IMR-90 (cell line): ENCODE measurements at regions not wholly inside any gene's neighbourhood (a gene's known extent, or its start where the extent isn't known, plus 50 kb on each side); places are given as distances from the start of the nearest gene placed in this dataset.

Experiments
- ATAC-seq: fragments of 200-7000 bp; cut with Tn5 transposase; 2 replicates; pipeline ENCODE4 v1.9.1; 2020; ENCODE audit warnings: low read depth, mild to moderate bottlenecking, moderate library complexity
- BruUV-seq: library from RNA; stranded (reverse); fragments of 400-500 nt; replicated peaks from 2 replicates; lab custom pipeline; 2021; lab: Mats Ljungman, UMichigan
- CTCF ChIA-PET: fragments of 300-600 bp; formaldehyde crosslinking; extraction: SDS; loops from one replicate; lab custom pipeline; 2021; ENCODE audit warnings: antibody characterized with exemption; lab: Yijun Ruan, JAX
- POLR2A ChIA-PET: fragments of 300-600 bp; sonication (Branson Sonifier 250); formaldehyde crosslinking; loops from one replicate; lab custom pipeline; 2022; ENCODE audit warnings: antibody characterized with exemption; ENCODE audit not compliant: unreplicated experiment; lab: Charles Lee
- DNase-seq: peaks from one replicate; pipeline ENCODE4 v3.0.0; 2013
- H2AFZ ChIP-seq: replicated peaks from 2 replicates; pipeline ENCODE3; 2013; ENCODE audit warnings: low read length, mild to moderate bottlenecking; ENCODE audit not compliant: poor library complexity
- H2AK5ac ChIP-seq: 2 replicates; pipeline ENCODE4 v1.6.1; 2013; ENCODE audit warnings: low read depth, low read length, inconsistent platforms
- H2AK9ac ChIP-seq: replicated peaks from 2 replicates; pipeline ENCODE3; 2013; ENCODE audit warnings: mild to moderate bottlenecking, low read depth, low read length, moderate library complexity; ENCODE audit not compliant: poor library complexity
- H2BK120ac ChIP-seq: 2 replicates; pipeline ENCODE4 v1.6.1; 2013; ENCODE audit warnings: low read depth, low read length, inconsistent platforms
- H2BK15ac ChIP-seq: 3 replicates; pipeline ENCODE4 v1.6.1; 2013; ENCODE audit warnings: low read depth, low read length, inconsistent platforms
- H2BK20ac ChIP-seq: 2 replicates; pipeline ENCODE4 v1.6.1; 2013; ENCODE audit warnings: low read depth, mild to moderate bottlenecking, inconsistent platforms, low read length, moderate library complexity
- H2BK5ac ChIP-seq: 2 replicates; pipeline ENCODE4 v1.6.1; 2013; ENCODE audit warnings: mild to moderate bottlenecking, low read depth, low read length, inconsistent platforms; ENCODE audit not compliant: poor library complexity, severe bottlenecking
- H3K14ac ChIP-seq: replicated peaks from 2 replicates; pipeline ENCODE4 v1.6.1; 2013; ENCODE audit warnings: low read depth, low read length, inconsistent platforms
- H3K18ac ChIP-seq: 2 replicates; pipeline ENCODE4 v1.6.1; 2013; ENCODE audit warnings: low read depth, low read length, control low read depth
- H3K23ac ChIP-seq: 2 replicates; pipeline ENCODE4 v1.6.1; 2013; ENCODE audit warnings: low read depth, low read length, inconsistent platforms
- H3K27ac ChIP-seq: 2 replicates; pipeline ENCODE4 v1.5.1; 2013; ENCODE audit warnings: mild to moderate bottlenecking, control low read depth, low read length; ENCODE audit not compliant: insufficient read depth
- H3K27me3 ChIP-seq: 2 replicates; pipeline ENCODE4 v1.6.1; 2013; ENCODE audit warnings: low read length; ENCODE audit not compliant: control insufficient read depth, insufficient read depth
- H3K36me3 ChIP-seq: 2 replicates; pipeline ENCODE4 v1.6.1; 2013; ENCODE audit warnings: low read length, mixed read lengths; ENCODE audit not compliant: control insufficient read depth, insufficient read depth
- H3K4ac ChIP-seq: 2 replicates; pipeline ENCODE4 v1.6.1; 2013; ENCODE audit warnings: low read depth, low read length, inconsistent platforms
- H3K4me1 ChIP-seq: 2 replicates; pipeline ENCODE4 v1.6.1; 2013; ENCODE audit warnings: low read length, mixed read lengths; ENCODE audit not compliant: control insufficient read depth, insufficient read depth
- H3K4me2 ChIP-seq: 2 replicates; pipeline ENCODE4 v1.6.1; 2013; ENCODE audit warnings: low read depth, mild to moderate bottlenecking, control low read depth, low read length, moderate library complexity
- H3K4me3 ChIP-seq: 2 replicates; pipeline ENCODE4 v1.5.1; 2013; ENCODE audit warnings: low read depth, mild to moderate bottlenecking, control low read depth, low read length, moderate library complexity; ENCODE audit not compliant: insufficient read depth
- H3K56ac ChIP-seq: 2 replicates; pipeline ENCODE4 v1.6.1; 2013; ENCODE audit warnings: low read length, inconsistent platforms; ENCODE audit not compliant: insufficient read depth; ENCODE audit errors: extremely low read depth
- H3K79me1 ChIP-seq, 2 experiments: 2 replicates each; pipeline ENCODE4 v1.6.1; 2013; ENCODE audit warnings: low read length in 2 of 2, inconsistent platforms in 1 of 2, low read depth in 1 of 2
- H3K9ac ChIP-seq: 2 replicates; pipeline ENCODE4 v1.6.1; 2013; ENCODE audit warnings: low read depth, low read length, control low read depth
- H3K9me1 ChIP-seq: 2 replicates; pipeline ENCODE4 v1.6.1; 2013; ENCODE audit warnings: low read length, inconsistent platforms; ENCODE audit not compliant: insufficient read depth
- H3K9me3 ChIP-seq: 2 replicates; pipeline ENCODE4 v1.6.1; 2013; ENCODE audit warnings: low read length; ENCODE audit not compliant: control insufficient read depth, insufficient read depth
- H4K20me1 ChIP-seq: 2 replicates; pipeline ENCODE4 v1.6.1; 2013; ENCODE audit warnings: low read length, inconsistent platforms; ENCODE audit not compliant: insufficient read depth
- H4K5ac ChIP-seq: 2 replicates; pipeline ENCODE4 v1.6.1; 2013; ENCODE audit warnings: mild to moderate bottlenecking, low read depth, low read length, control low read depth
- H4K8ac ChIP-seq, 2 experiments: 2 replicates each; pipeline ENCODE4 v1.6.1; 2013; ENCODE audit warnings: low read depth in 2 of 2, low read length in 2 of 2, control low read depth in 1 of 2, inconsistent platforms in 1 of 2
- H4K91ac ChIP-seq: 2 replicates; pipeline ENCODE4 v1.6.1; 2013; ENCODE audit warnings: low read depth, low read length, inconsistent platforms; ENCODE audit not compliant: insufficient read depth
- CEBPB ChIP-seq: IDR thresholded peaks from 2 replicates; pipeline ENCODE4 v1.6.1; 2012; ENCODE audit warnings: low read depth, low read length, improper control_type of control experiment
- CHD1 ChIP-seq: IDR thresholded peaks from 2 replicates; pipeline ENCODE4 v1.6.1; 2012; ENCODE audit warnings: low read depth, low read length, improper control_type of control experiment
- FOS ChIP-seq: fragments of 150-350 bp; IDR thresholded peaks from 2 replicates; pipeline ENCODE4 v1.6.1; 2016; ENCODE audit warnings: low read depth, low read length
- MAFK ChIP-seq: IDR thresholded peaks from 2 replicates; pipeline ENCODE4 v1.6.1; 2012; ENCODE audit warnings: low read depth, low read length, improper control_type of control experiment
- MAZ ChIP-seq: IDR thresholded peaks from 2 replicates; pipeline ENCODE4 v1.6.1; 2012; ENCODE audit warnings: low read depth, mild to moderate bottlenecking, low read length, improper control_type of control experiment, moderate library complexity, borderline replicate concordance
- MXI1 ChIP-seq: IDR thresholded peaks from 2 replicates; pipeline ENCODE4 v1.6.1; 2012; ENCODE audit warnings: low read depth, mild to moderate bottlenecking, low read length, moderate library complexity, borderline replicate concordance
- NFE2L2 ChIP-seq: fragments of 150-350 bp; IDR thresholded peaks from 2 replicates; pipeline ENCODE4 v1.6.1; 2016; ENCODE audit warnings: low read depth, mild to moderate bottlenecking, low read length
- POLR2A ChIP-seq: IDR thresholded peaks from 2 replicates; pipeline ENCODE4 v1.6.1; 2012; ENCODE audit warnings: mild to moderate bottlenecking, low read depth, low read length
- RAD21 ChIP-seq: IDR thresholded peaks from 2 replicates; pipeline ENCODE4 v1.6.1; 2012; ENCODE audit warnings: low read length, improper control_type of control experiment
- RCOR1 ChIP-seq: IDR thresholded peaks from 2 replicates; pipeline ENCODE4 v1.6.1; 2012; ENCODE audit warnings: mild to moderate bottlenecking, low read length, improper control_type of control experiment; ENCODE audit not compliant: insufficient replicate concordance
- RFX5 ChIP-seq: IDR thresholded peaks from 2 replicates; pipeline ENCODE4 v1.8.0; 2012; ENCODE audit warnings: low read depth, mild to moderate bottlenecking, low read length, moderate library complexity
- SMC3 ChIP-seq: fragments of 150-350 bp; IDR thresholded peaks from 2 replicates; pipeline ENCODE4 v1.6.1; 2016; ENCODE audit warnings: low read depth, mild to moderate bottlenecking, antibody characterized with exemption, low read length, moderate library complexity
- WGBS, 2 experiments: methylation state at CpG; one replicate each; pipeline versions ENCODE4 v1.1.5 to v1.1.7; 2013; ENCODE audit warnings: missing lambda C conversion rate in 2 of 2; ENCODE audit not compliant: insufficient read length in 1 of 2; ENCODE audit errors: extremely low coverage in 2 of 2; 5-methylcytosine and 5-hydroxymethylcytosine counted together
- dilution Hi-C: fragments of 300-500 bp; cut with HindIII; formaldehyde crosslinking; loops from one replicate; pipeline ENCODE4 v1.14.3; 2018; ENCODE audit warnings: low sequenced_read_pairs; ENCODE audit not compliant: unreplicated experiment
- in situ Hi-C: fragments of 300-500 bp; cut with MboI; formaldehyde crosslinking; loops from 3 replicates; pipeline ENCODE4 v1.14.3; 2019; ENCODE audit warnings: low sequenced_read_pairs, inconsistent platforms, mixed read lengths
- intact Hi-C: fragments of 100-400 bp; cut with micrococcal nuclease; formaldehyde crosslinking; loops from 2 replicates; pipeline ENCODE4 v1.10.0; 2022
- TF ChIP-seq, protein P1 (sequence below): conservative IDR thresholded peaks from 2 replicates; pipeline ENCODE4 v1.5.1; 2012; ENCODE audit warnings: mild to moderate bottlenecking, low read depth, low read length, improper control_type of control experiment
- TF ChIP-seq, protein P2 (sequence below): fragments of 150-350 bp; IDR thresholded peaks from 2 replicates; pipeline ENCODE4 v1.6.1; 2016; ENCODE audit warnings: low read depth, mild to moderate bottlenecking, low read length, moderate library complexity, borderline replicate concordance
- TF ChIP-seq, protein P3 (sequence below): fragments of 150-350 bp; IDR thresholded peaks from 2 replicates; pipeline ENCODE4 v1.6.1; 2017; ENCODE audit warnings: mild to moderate bottlenecking, antibody characterized with exemption, low read length, low read depth

DNA sequence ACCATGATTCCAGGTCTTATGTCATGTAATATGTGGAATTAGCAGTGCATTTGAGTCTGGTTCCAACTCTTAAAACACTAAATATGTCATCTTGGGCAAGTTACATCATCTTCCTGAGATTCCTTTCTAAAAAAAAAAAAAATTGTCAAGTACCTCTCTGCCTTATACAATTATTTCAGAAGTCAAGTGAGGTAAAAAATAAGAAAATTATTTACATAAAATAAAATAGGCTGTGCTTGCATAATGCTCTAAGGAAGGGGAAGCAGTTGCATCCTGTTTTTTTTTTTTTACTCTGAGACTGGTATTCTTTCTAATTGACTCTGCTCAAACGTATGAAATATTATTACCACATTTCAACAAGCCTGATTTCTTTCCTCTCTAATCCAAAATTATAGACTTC is 55.1 kb upstream of the SEMA3A start:
- WGBS, 2 experiments: no CpG with 5 or more reads among the region's 1 CpG
- intact Hi-C loops (no loop called here), in situ Hi-C loops (no loop called here), dilution Hi-C loops (no loop called here)
- H2BK120ac ChIP-seq: no peak overlapping the region
- no peak for TF ChIP-seq POLR2A
- no peak for TF ChIP-seq CEBPB
- no peak for TF ChIP-seq CHD1
- TF ChIP-seq, protein P1, sequence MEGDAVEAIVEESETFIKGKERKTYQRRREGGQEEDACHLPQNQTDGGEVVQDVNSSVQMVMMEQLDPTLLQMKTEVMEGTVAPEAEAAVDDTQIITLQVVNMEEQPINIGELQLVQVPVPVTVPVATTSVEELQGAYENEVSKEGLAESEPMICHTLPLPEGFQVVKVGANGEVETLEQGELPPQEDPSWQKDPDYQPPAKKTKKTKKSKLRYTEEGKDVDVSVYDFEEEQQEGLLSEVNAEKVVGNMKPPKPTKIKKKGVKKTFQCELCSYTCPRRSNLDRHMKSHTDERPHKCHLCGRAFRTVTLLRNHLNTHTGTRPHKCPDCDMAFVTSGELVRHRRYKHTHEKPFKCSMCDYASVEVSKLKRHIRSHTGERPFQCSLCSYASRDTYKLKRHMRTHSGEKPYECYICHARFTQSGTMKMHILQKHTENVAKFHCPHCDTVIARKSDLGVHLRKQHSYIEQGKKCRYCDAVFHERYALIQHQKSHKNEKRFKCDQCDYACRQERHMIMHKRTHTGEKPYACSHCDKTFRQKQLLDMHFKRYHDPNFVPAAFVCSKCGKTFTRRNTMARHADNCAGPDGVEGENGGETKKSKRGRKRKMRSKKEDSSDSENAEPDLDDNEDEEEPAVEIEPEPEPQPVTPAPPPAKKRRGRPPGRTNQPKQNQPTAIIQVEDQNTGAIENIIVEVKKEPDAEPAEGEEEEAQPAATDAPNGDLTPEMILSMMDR: no peak
- TF ChIP-seq FOS: no peak
- TF ChIP-seq SMC3: no peak
- TF ChIP-seq RFX5: no peak
- no peak for TF ChIP-seq NFE2L2
- no peak for TF ChIP-seq RCOR1
- TF ChIP-seq MXI1: no peak
- TF ChIP-seq MAZ: no peak
- no peak for TF ChIP-seq RAD21
- no peak for TF ChIP-seq MAFK
- TF ChIP-seq, protein P2, sequence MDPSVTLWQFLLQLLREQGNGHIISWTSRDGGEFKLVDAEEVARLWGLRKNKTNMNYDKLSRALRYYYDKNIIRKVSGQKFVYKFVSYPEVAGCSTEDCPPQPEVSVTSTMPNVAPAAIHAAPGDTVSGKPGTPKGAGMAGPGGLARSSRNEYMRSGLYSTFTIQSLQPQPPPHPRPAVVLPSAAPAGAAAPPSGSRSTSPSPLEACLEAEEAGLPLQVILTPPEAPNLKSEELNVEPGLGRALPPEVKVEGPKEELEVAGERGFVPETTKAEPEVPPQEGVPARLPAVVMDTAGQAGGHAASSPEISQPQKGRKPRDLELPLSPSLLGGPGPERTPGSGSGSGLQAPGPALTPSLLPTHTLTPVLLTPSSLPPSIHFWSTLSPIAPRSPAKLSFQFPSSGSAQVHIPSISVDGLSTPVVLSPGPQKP: no peak
- TF ChIP-seq, protein P3, sequence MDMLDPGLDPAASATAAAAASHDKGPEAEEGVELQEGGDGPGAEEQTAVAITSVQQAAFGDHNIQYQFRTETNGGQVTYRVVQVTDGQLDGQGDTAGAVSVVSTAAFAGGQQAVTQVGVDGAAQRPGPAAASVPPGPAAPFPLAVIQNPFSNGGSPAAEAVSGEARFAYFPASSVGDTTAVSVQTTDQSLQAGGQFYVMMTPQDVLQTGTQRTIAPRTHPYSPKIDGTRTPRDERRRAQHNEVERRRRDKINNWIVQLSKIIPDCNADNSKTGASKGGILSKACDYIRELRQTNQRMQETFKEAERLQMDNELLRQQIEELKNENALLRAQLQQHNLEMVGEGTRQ: no peak
- no peak overlapping the region for H3K14ac ChIP-seq
- H3K36me3 ChIP-seq: no peaks in the 10 kb centered on the region
- no peak overlapping the region for H2BK15ac ChIP-seq
- peaks cover 6% of the 10 kb centered on the region for H3K9me3 ChIP-seq
- H3K23ac ChIP-seq: no peak overlapping the region
- peaks cover 8% of the 10 kb centered on the region for H3K4me1 ChIP-seq
- no peaks in the 10 kb centered on the region for H3K79me1 ChIP-seq
- ChIA-PET CTCF (no interaction called here), POLR2A (no interaction called here)
- no peak overlapping the region for H3K4ac ChIP-seq
- no peak overlapping the region for H3K9ac ChIP-seq
- no peak overlapping the region for H3K18ac ChIP-seq
- H3K4me3 ChIP-seq: no peak overlapping the region
- no peak overlapping the region for H2BK20ac ChIP-seq
- no peak overlapping the region for H4K8ac ChIP-seq
- H4K91ac ChIP-seq: no peak overlapping the region
- ATAC-seq (no peak), DNase-seq (no peak)
- H3K27ac ChIP-seq: no peak overlapping the region
- H3K56ac ChIP-seq: no peak overlapping the region
- no peak overlapping the region for H3K4me2 ChIP-seq
- no peak overlapping the region for H2AK5ac ChIP-seq
- H4K20me1 ChIP-seq: no peaks in the 10 kb centered on the region
- H4K5ac ChIP-seq: no peak overlapping the region
- BruUV-seq: no TSS peak
- H3K27me3 ChIP-seq: no peaks in the 10 kb centered on the region
- H3K9me1 ChIP-seq: peaks cover 5% of the 10 kb centered on the region; the same call in 1 of the 2 replicates
- no peak overlapping the region for H2AK9ac ChIP-seq
- H2BK5ac ChIP-seq: no peak overlapping the region
- no peak overlapping the region for H2AFZ ChIP-seq
